Mucosa of descending colon (tissue), 3 donors: ENCODE measurements at regions not wholly inside any gene's neighbourhood (a gene's known extent, or its start where the extent isn't known, plus 50 kb on each side); places are given as distances from the start of the nearest gene placed in this dataset.

ENCODE experiments used
- ATAC-seq: fragments of 200-7000 bp; cut with Tn5 transposase; one replicate; pipeline ENCODE4 v1.9.1; 2020; ENCODE audit warnings: mild to moderate bottlenecking, moderate library complexity
- DNase-seq, 3 donors: peaks; one replicate each; pipeline ENCODE4 v3.0.0-alpha.2; 2020
- H3K36me3 ChIP-seq: fragments of 200-600 bp; one replicate; pipeline ENCODE4 v1.8.0; 2021; ENCODE audit warnings: low read depth, mild to moderate bottlenecking
- H3K4me1 ChIP-seq: fragments of 200-600 bp; one replicate; pipeline ENCODE4 v1.8.0; 2021; ENCODE audit warnings: low read depth, mild to moderate bottlenecking
- H3K4me3 ChIP-seq: fragments of 200-600 bp; one replicate; pipeline ENCODE4 v1.8.0; 2021; ENCODE audit warnings: mild to moderate bottlenecking
- H3K9me3 ChIP-seq: fragments of 200-600 bp; one replicate; pipeline ENCODE4 v1.8.0; 2021; ENCODE audit warnings: mild to moderate bottlenecking
- intact Hi-C, 2 donors: fragments of 100-400 bp; cut with DNase I in 1 of 2; cut with micrococcal nuclease in 1 of 2; formaldehyde crosslinking; loops; one replicate each; pipeline versions ENCODE4 v1.11.0 to v1.11.1; 2022; cut with DNase I, micrococcal nuclease
- TF ChIP-seq, protein P1 (sequence below): fragments of 200-600 bp; IDR thresholded peaks from one replicate; pipeline ENCODE4 v1.8.0; 2022; ENCODE audit warnings: antibody characterized with exemption, mild to moderate bottlenecking
- donor health status: DM: no; HTN: no; CAD: no; lungs with moderate emphysema.
- donor health status: DM: no; HTN: no; CAD: no.
- donor health status: DM: no; HTN: yes; CAD: no.

DNA sequence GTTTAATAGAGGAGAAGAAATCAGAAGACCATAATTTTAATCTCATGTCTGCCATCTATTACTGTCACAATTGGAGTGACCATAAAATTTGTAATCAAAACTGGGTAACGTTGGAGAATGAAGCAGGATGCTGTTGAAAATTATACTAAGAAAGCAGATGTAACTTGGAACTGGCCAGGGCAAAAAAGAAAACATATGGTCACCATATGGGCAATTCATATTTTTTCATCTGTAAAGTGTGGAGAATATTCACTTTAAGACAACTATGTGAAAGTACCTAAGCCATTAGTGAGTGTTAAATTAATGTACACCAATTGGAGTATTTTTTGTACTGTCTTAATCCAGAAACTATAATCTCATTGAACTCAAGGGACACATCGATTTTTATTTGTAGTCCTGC is 1008.0 kb downstream of the GLUD2 start:
- no peaks in the 10 kb centered on the region for H3K9me3 ChIP-seq
- no peak overlapping the region for H3K4me3 ChIP-seq
- no peaks in the 10 kb centered on the region for H3K4me1 ChIP-seq
- DNase-seq = no peak
- TF ChIP-seq, protein P1, sequence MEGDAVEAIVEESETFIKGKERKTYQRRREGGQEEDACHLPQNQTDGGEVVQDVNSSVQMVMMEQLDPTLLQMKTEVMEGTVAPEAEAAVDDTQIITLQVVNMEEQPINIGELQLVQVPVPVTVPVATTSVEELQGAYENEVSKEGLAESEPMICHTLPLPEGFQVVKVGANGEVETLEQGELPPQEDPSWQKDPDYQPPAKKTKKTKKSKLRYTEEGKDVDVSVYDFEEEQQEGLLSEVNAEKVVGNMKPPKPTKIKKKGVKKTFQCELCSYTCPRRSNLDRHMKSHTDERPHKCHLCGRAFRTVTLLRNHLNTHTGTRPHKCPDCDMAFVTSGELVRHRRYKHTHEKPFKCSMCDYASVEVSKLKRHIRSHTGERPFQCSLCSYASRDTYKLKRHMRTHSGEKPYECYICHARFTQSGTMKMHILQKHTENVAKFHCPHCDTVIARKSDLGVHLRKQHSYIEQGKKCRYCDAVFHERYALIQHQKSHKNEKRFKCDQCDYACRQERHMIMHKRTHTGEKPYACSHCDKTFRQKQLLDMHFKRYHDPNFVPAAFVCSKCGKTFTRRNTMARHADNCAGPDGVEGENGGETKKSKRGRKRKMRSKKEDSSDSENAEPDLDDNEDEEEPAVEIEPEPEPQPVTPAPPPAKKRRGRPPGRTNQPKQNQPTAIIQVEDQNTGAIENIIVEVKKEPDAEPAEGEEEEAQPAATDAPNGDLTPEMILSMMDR = no peak
- H3K36me3 ChIP-seq = no peaks in the 10 kb centered on the region
- intact Hi-C loops = no loop called here
- ATAC-seq = no peak

DNA sequence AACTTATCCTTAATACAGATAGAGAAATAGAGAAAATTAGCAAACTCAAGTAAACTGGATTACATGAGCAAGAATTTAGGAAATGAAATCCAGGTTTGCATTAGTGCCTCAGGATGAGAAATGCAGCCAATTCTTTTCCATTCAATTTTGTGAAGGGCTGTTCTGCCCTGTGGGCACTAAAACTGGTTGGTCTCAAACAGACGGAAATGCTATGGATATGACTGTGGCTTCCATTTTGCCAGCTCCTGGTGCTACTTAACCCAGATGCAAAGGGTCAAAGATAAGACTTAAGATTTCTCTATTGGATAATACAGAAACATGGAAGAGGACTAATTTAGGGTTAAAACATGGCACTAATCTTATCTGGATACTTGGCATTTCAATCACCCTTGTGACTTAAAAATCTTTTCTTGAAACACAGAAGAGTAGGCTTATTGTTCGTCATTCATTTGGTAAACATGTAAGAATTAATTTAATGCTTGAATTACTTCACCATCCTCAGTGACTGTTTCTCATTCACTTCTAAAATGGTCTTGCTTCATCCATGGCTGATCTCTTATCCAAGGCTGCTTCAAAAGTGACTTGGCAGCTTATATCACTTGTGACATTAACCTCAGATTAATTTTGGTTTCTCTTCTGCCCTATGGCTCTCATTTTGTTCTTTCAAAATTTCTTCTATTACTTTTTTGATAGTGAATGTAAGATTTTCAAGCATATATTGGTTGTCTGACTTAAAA is 1008.7 kb downstream of the GLUD2 start:
- intact Hi-C loops = no loop called here
- H3K4me3 ChIP-seq = no peak overlapping the region
- no peaks in the 10 kb centered on the region for H3K36me3 ChIP-seq
- DNase-seq = no peak
- no peaks in the 10 kb centered on the region for H3K4me1 ChIP-seq
- H3K9me3 ChIP-seq = no peaks in the 10 kb centered on the region
- TF ChIP-seq, protein P1 = no peak
- no peak for ATAC-seq

DNA sequence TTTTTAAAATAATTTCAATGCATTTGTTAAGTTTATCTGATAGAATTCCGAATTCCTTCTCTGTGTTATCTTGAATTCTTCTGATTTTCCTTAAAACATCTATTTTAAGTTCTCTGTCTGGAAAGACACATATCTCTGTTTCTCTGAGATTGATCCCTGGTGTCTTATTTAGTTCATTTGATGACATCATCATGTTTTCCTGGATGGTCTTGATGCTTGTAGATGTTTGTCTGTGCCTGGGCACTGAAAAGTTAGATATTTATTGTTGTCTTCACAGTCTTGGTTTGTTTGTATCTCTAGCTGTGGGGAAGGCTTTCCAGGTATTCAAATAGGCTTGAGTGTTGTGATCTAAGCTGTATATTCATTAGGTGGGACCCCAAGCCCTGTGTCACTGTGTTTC is 1028.8 kb downstream of the GLUD2 start:
- Histone ChIP-seq H3K9me3 (no peaks in the 10 kb centered on the region), H3K4me3 (no peak overlapping the region), H3K4me1 (no peaks in the 10 kb centered on the region), H3K36me3 (no peaks in the 10 kb centered on the region)
- ATAC-seq = no peak
- TF ChIP-seq, protein P1 = no peak
- no peak for DNase-seq
- intact Hi-C loops = no loop called here

DNA sequence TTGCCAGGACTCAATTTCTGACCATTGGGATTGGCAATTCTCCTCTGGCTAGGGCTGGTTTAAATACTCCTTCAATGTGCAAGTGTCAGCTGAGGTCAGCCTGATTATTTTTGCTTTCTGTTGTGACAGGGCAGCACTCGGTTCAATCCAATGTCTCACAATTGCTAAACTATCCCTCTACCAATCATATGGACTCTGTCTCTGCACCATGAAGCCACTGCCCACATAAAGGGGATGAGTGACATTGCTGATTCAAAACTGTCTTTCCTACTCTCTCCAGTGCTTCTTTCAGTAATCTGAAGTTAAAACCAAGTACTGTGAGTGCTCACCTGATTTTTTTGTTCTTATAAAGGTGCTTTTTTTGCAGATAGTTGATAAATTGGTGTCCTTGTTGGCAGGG is 1030.7 kb downstream of the GLUD2 start:
- no peak for ATAC-seq
- no peak for DNase-seq
- H3K4me3 ChIP-seq = no peak overlapping the region
- no peaks in the 10 kb centered on the region for H3K36me3 ChIP-seq
- intact Hi-C loops = no loop called here
- H3K9me3 ChIP-seq = no peaks in the 10 kb centered on the region
- TF ChIP-seq, protein P1 = no peak
- H3K4me1 ChIP-seq = no peaks in the 10 kb centered on the region

DNA sequence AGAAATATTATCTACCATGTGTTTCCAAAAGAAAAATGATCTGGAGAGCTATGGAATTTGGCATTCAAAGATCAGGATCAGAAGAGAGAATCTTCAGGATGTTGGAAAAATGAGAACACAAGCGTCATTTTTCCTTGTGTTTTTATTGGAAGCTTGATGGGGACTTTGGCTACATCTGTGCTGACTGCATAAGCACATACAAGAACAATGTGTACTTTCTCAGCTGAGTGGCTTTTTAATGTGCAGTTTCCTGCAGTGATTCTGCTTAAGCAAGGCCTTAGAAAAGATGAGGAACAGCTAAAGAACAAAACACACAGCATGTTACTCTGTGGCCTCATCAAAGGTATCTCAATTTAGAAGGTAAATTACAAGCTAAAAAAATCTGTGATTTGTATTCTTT is 1039.9 kb downstream of the GLUD2 start:
- ATAC-seq = no peak
- Histone ChIP-seq H3K4me3 (no peak overlapping the region), H3K4me1 (no peaks in the 10 kb centered on the region), H3K36me3 (no peaks in the 10 kb centered on the region), H3K9me3 (no peaks in the 10 kb centered on the region)
- intact Hi-C loops = no loop called here
- TF ChIP-seq, protein P1 = no peak
- no peak for DNase-seq

DNA sequence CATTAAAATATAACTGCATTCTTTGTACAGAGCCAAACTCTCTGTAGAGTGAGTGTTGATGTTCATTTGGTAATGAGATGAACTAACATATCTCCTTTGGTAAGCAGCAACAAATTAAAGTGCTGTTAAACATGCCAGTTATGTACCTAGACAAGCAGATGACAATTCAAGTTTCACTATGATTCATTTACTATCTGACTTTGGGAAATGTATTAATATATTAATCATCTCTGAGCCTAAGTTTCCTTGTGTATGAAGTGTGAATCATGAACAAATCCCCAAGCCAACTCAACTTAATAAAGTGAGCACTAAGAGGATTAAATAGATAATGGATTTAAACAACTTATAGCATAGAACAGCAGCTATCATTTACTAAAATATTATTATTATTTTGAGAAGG is 1044.2 kb downstream of the GLUD2 start:
- Histone ChIP-seq H3K4me3 (no peak overlapping the region), H3K9me3 (no peaks in the 10 kb centered on the region), H3K36me3 (no peaks in the 10 kb centered on the region), H3K4me1 (no peaks in the 10 kb centered on the region)
- no peak for ATAC-seq
- no peak for DNase-seq
- TF ChIP-seq, protein P1 = no peak
- intact Hi-C loops = no loop called here
